ENCODE measurements at regions not wholly inside any gene's neighbourhood (a gene's known extent, or its start where the extent isn't known, plus 50 kb on each side); places are given as distances from the start of the nearest gene placed in this dataset.

GRCh38 chr4:53707491-53707890 is 116.2 kb upstream of the LNX1 start:
- TF ChIP-seq CTCF (IDR thresholded peaks at IDR 0.05) (no peak), POLR2AphosphoS5 (IDR thresholded peaks at IDR 0.05) (no peak), POLR2A (IDR thresholded peaks at IDR 0.05) (no peak)
